PC-9 (cell line): ENCODE measurements at regions not wholly inside any gene's neighbourhood (a gene's known extent, or its start where the extent isn't known, plus 50 kb on each side); places are given as distances from the start of the nearest gene placed in this dataset.

Experiments
- CTCF ChIP-seq: fragments of 200-600 bp; sonication (generic); conservative IDR thresholded peaks from 2 replicates; pipeline ENCODE4 v1.6.1; 2017; ENCODE audit warnings: mixed run types, antibody characterized with exemption, mild to moderate bottlenecking, moderate library complexity
- EZH2 ChIP-seq: fragments of 200-600 bp; sonication (generic); IDR thresholded peaks from 2 replicates; pipeline ENCODE4 v1.8.0; 2017; ENCODE audit warnings: antibody characterized with exemption, low read depth

- TF ChIP-seq CTCF (no peak), EZH2 (no peak)
Observed at GRCh38 chr5:122262103-122262502, 49.9 kb upstream of the SNCAIP start.
